Left lung (tissue), 4 donors: ENCODE measurements at regions not wholly inside any gene's neighbourhood (a gene's known extent, or its start where the extent isn't known, plus 50 kb on each side); places are given as distances from the start of the nearest gene placed in this dataset.
A peak's percentile ranks its signal among the peaks of the same experiment; 100 is the strongest.

Source experiments
- ATAC-seq: fragments of 200-7000 bp; cut with Tn5 transposase; one replicate; pipeline ENCODE4 v1.9.1; 2020; ENCODE audit warnings: moderate library complexity
- DNase-seq, 4 donors: peaks; one replicate each; pipeline ENCODE4 v3.0.0-alpha.2; 2013 to 2020
- H3K27ac ChIP-seq, 2 donors: fragments of 200-600 bp; sonication (generic) in 1 of 2; one replicate each; pipeline versions ENCODE4 v1.5.0 to v1.8.0; 2020 to 2021
- H3K27me3 ChIP-seq, 2 donors: fragments of 200-600 bp; sonication (generic) in 1 of 2; one replicate each; pipeline versions ENCODE4 v1.5.0 to v1.8.0; 2020 to 2021
- H3K36me3 ChIP-seq, 2 donors: fragments of 200-600 bp; sonication (generic) in 1 of 2; one replicate each; pipeline versions ENCODE4 v1.5.0 to v1.8.0; 2020 to 2021
- H3K4me1 ChIP-seq, 2 donors: fragments of 200-600 bp; one replicate each; pipeline ENCODE4 v1.8.0; 2021
- H3K4me3 ChIP-seq, 2 donors: fragments of 200-600 bp; sonication (generic) in 1 of 2; one replicate each; pipeline versions ENCODE4 v1.5.0 to v1.8.0; 2020 to 2021; ENCODE audit warnings: mild to moderate bottlenecking in 1 of 2
- H3K9me3 ChIP-seq, 2 donors: fragments of 200-600 bp; sonication (generic) in 1 of 2; one replicate each; pipeline versions ENCODE4 v1.5.0 to v1.8.0; 2020 to 2021
- CTCF ChIP-seq, 2 donors: fragments of 200-600 bp; sonication (generic) in 1 of 2; IDR thresholded peaks; one replicate each; pipeline versions ENCODE4 v1.5.0 to v1.8.0; 2021; ENCODE audit warnings: antibody characterized with exemption in 2 of 2
- intact Hi-C, 2 donors: fragments of 100-400 bp; cut with DNase I; formaldehyde crosslinking; loops; one replicate each; pipeline versions ENCODE4 v1.11.2 to v1.14.2; 2022
- donor health status: DM: no; HTN: yes; CAD: no.
- donor health status: DM: no; HTN: no; CAD: no.

GRCh38 chr21:16667395-16667794 is 845.4 kb upstream of the CXADR start:
- H3K4me3 ChIP-seq, result no peak overlapping the region
- no peak overlapping the region for H3K27ac ChIP-seq
- no peak for TF ChIP-seq CTCF (IDR thresholded peaks at IDR 0.05)
- peaks cover 0 to 8% of the 10 kb centered on the region in 2 donors for H3K9me3 ChIP-seq
- H3K27me3 ChIP-seq, result no peaks in the 10 kb centered on the region
- intact Hi-C loops, result no loop called here
- ATAC-seq, result no peak
- H3K4me1 ChIP-seq, result no peaks in the 10 kb centered on the region
- DNase-seq, result no peak
- no peaks in the 10 kb centered on the region for H3K36me3 ChIP-seq

DNA sequence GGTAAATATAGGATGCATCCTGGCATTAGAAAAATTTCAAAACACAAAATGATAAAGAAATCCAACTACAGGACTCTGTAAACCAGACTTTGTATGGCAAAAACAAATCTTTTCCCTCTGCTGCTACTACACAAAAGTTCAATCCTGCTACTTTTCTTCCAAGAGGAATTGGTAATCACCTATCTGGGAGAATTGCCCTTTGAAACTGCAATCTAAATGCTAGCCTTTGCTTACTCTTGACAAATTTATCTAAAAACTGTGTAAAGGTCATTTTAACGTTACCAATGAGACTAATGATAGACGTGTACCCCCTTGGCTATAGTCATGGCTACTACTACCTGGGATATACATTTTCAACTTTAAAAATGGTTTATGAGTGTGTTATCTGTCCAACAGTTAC is 837.9 kb upstream of the CXADR start:
- intact Hi-C loops, result no loop called here
- DNase-seq, result no peak
- Histone ChIP-seq H3K27ac (no peak overlapping the region), H3K36me3 (no peaks in the 10 kb centered on the region), H3K27me3 (no peaks in the 10 kb centered on the region), H3K4me3 (no peak overlapping the region), H3K9me3 (no peaks in the 10 kb centered on the region), H3K4me1 (peaks cover 0 to 3% of the 10 kb centered on the region in 2 donors)
- ATAC-seq, result no peak
- TF ChIP-seq CTCF (IDR thresholded peaks at IDR 0.05), result no peak

- intact Hi-C loops, result no loop called here
- Histone ChIP-seq H3K4me3 (no peak overlapping the region), H3K27me3 (no peaks in the 10 kb centered on the region), H3K27ac (no peak overlapping the region), H3K36me3 (no peaks in the 10 kb centered on the region), H3K4me1 (peaks cover 0 to 3% of the 10 kb centered on the region in 2 donors), H3K9me3 (peaks cover 0 to 2% of the 10 kb centered on the region in 2 donors)
- TF ChIP-seq CTCF (IDR thresholded peaks at IDR 0.05), result no peak
- DNase-seq (no peak), ATAC-seq (no peak)
Observed at GRCh38 chr21:16676391-16676790, 836.5 kb upstream of the CXADR start.

GRCh38 chr21:16678429-16679160 is 834.2 kb upstream of the CXADR start:
- ATAC-seq, result peak; percentile 76
- Histone ChIP-seq H3K36me3 (no peaks in the 10 kb centered on the region), H3K9me3 (peaks cover 0 to 2% of the 10 kb centered on the region in 2 donors), H3K4me1 (peaks cover 0 to 3% of the 10 kb centered on the region in 2 donors), H3K27ac (no peak overlapping the region), H3K27me3 (no peaks in the 10 kb centered on the region), H3K4me3 (no peak overlapping the region)
- DNase-seq, result no peak
- intact Hi-C loops, result no loop called here
- TF ChIP-seq CTCF (IDR thresholded peaks at IDR 0.05), result no peak

- no peak for TF ChIP-seq CTCF (IDR thresholded peaks at IDR 0.05)
- H3K9me3 ChIP-seq, result peaks cover 0 to 26% of the 10 kb centered on the region in 2 donors
- H3K27me3 ChIP-seq, result no peaks in the 10 kb centered on the region
- H3K27ac ChIP-seq, result no peak overlapping the region
- no peaks in the 10 kb centered on the region for H3K4me1 ChIP-seq
- H3K4me3 ChIP-seq, result no peak overlapping the region
- DNase-seq (no peak), ATAC-seq (no peak)
- intact Hi-C loops, result no loop called here
- H3K36me3 ChIP-seq, result no peaks in the 10 kb centered on the region
Observed at GRCh38 chr21:16695074-16695473, 817.8 kb upstream of the CXADR start.
